HCEC 1CT (cell line): ENCODE measurements at regions not wholly inside any gene's neighbourhood (a gene's known extent, or its start where the extent isn't known, plus 50 kb on each side); places are given as distances from the start of the nearest gene placed in this dataset.
"Not testable (repeated sequence)": the region's sequence is repeated elsewhere in the genome, so short reads cannot be mapped to it uniquely, and the experiment has no call there.

Experiments
- DNase-seq: peaks from one replicate; pipeline ENCODE4 v3.0.0-alpha.2; 2017

- DNase-seq = peak; percentile 93
Observed at GRCh38 chr3:164458986-164459385, 619.3 kb downstream of the SI start.

- DNase-seq = no peak
Observed at GRCh38 chr3:164453714-164454113, 624.6 kb downstream of the SI start.

- DNase-seq = peak; percentile 56
Observed at GRCh38 chr3:164452707-164453106, 625.6 kb downstream of the SI start.

- peak; percentile 35 for DNase-seq
Observed at GRCh38 chr3:164451072-164451910, 627.0 kb downstream of the SI start.

- DNase-seq = peak; percentile 71
Observed at GRCh38 chr3:164450276-164450905, 627.9 kb downstream of the SI start.

- no peak for DNase-seq
Observed at GRCh38 chr3:164419220-164419619, 659.1 kb downstream of the SI start.

- DNase-seq = peak; percentile 19
Observed at GRCh38 chr3:164418414-164418813, 659.9 kb downstream of the SI start.

- DNase-seq = peak; percentile 12
Observed at GRCh38 chr3:164417955-164418354, 660.3 kb downstream of the SI start.

- DNase-seq = peak; percentile 17
Observed at GRCh38 chr3:164416491-164417222, 661.6 kb downstream of the SI start.

GRCh38 chr3:164408326-164408725 is 670.0 kb downstream of the SI start:
- no peak for DNase-seq

GRCh38 chr3:164407111-164407510 is 671.2 kb downstream of the SI start:
- no peak for DNase-seq

- DNase-seq = no peak
Observed at GRCh38 chr3:164406281-164406680, 672.0 kb downstream of the SI start.

GRCh38 chr3:164401923-164402322 is 676.4 kb downstream of the SI start:
- DNase-seq = no peak

GRCh38 chr3:164401440-164401839 is 676.9 kb downstream of the SI start:
- DNase-seq = not testable (repeated sequence)

GRCh38 chr3:164397462-164397861 is 680.8 kb downstream of the SI start:
- no peak for DNase-seq

- no peak for DNase-seq
Observed at GRCh38 chr3:164393171-164393570, 685.1 kb downstream of the SI start.

GRCh38 chr3:164390046-164390445 is 688.2 kb downstream of the SI start:
- DNase-seq = no peak

- no peak for DNase-seq
Observed at GRCh38 chr3:164387236-164387635, 691.1 kb downstream of the SI start.

- no peak for DNase-seq
Observed at GRCh38 chr3:164380156-164380555, 698.1 kb downstream of the SI start.

GRCh38 chr3:164377466-164377865 is 700.8 kb downstream of the SI start:
- peak; percentile 47 for DNase-seq

- peak; percentile 15 for DNase-seq
Observed at GRCh38 chr3:164375995-164376394, 702.3 kb downstream of the SI start.

- DNase-seq = no peak
Observed at GRCh38 chr3:164375538-164375937, 702.8 kb downstream of the SI start.

GRCh38 chr3:164371681-164372080 is 706.6 kb downstream of the SI start:
- no peak for DNase-seq

GRCh38 chr3:164370970-164371369 is 707.3 kb downstream of the SI start:
- DNase-seq = no peak
